HS-5 (cell line): ENCODE measurements at regions not wholly inside any gene's neighbourhood (a gene's known extent, or its start where the extent isn't known, plus 50 kb on each side); places are given as distances from the start of the nearest gene placed in this dataset.
"Not testable (repeated sequence)": the region's sequence is repeated elsewhere in the genome, so short reads cannot be mapped to it uniquely, and the experiment has no call there.

Experiments used
- DNase-seq: peaks from one replicate; pipeline ENCODE4 v3.0.0-alpha.2; 2012; ENCODE audit warnings: low read depth

- no peak for DNase-seq
Measured at GRCh38 chr9:100714372-100715099, 136.7 kb downstream of the CAVIN4 start.

- no peak for DNase-seq
Measured at GRCh38 chr9:100715100-100715380, 137.2 kb downstream of the CAVIN4 start.

GRCh38 chr9:100718717-100719116 is 140.8 kb downstream of the CAVIN4 start:
- DNase-seq, result no peak

GRCh38 chr9:100720922-100721321 is 143.0 kb downstream of the CAVIN4 start:
- no peak for DNase-seq

GRCh38 chr9:100724886-100725285 is 147.0 kb downstream of the CAVIN4 start:
- no peak for DNase-seq

- DNase-seq, result no peak
Measured at GRCh38 chr9:100725371-100725770, 147.5 kb downstream of the CAVIN4 start.

GRCh38 chr9:100729336-100729895 is 151.5 kb downstream of the CAVIN4 start:
- DNase-seq, result no peak

- DNase-seq, result no peak
Measured at GRCh38 chr9:100730086-100730485, 152.2 kb downstream of the CAVIN4 start.

- no peak for DNase-seq
Measured at GRCh38 chr9:100731038-100731556, 153.2 kb downstream of the CAVIN4 start.

- no peak for DNase-seq
Measured at GRCh38 chr9:100731557-100731956, 153.7 kb downstream of the CAVIN4 start.

GRCh38 chr9:100739208-100739607 is 161.3 kb downstream of the CAVIN4 start:
- no peak for DNase-seq

- no peak for DNase-seq
Measured at GRCh38 chr9:100739666-100740065, 161.8 kb downstream of the CAVIN4 start.

- not testable (repeated sequence) for DNase-seq
Measured at GRCh38 chr9:100748930-100749329, 171.1 kb downstream of the CAVIN4 start.

- no peak for DNase-seq
Measured at GRCh38 chr9:100756217-100756616, 178.3 kb downstream of the CAVIN4 start.

- DNase-seq, result no peak
Measured at GRCh38 chr9:100759215-100759614, 181.3 kb downstream of the CAVIN4 start.

GRCh38 chr9:100761276-100761802 is 183.5 kb downstream of the CAVIN4 start:
- DNase-seq, result no peak

- no peak for DNase-seq
Measured at GRCh38 chr9:100774326-100774725, 196.4 kb downstream of the CAVIN4 start.

- no peak for DNase-seq
Measured at GRCh38 chr9:100774962-100775361, 197.1 kb downstream of the CAVIN4 start.

GRCh38 chr9:100775912-100776311 is 198.0 kb downstream of the CAVIN4 start:
- DNase-seq, result no peak

- DNase-seq, result no peak
Measured at GRCh38 chr9:100784755-100785154, 206.9 kb downstream of the CAVIN4 start.

GRCh38 chr9:100785946-100786345 is 208.1 kb downstream of the CAVIN4 start:
- no peak for DNase-seq

GRCh38 chr9:100794738-100795269 is 216.9 kb downstream of the CAVIN4 start:
- no peak for DNase-seq

GRCh38 chr9:100803956-100804355 is 224.6 kb upstream of the PLPPR1 start:
- no peak for DNase-seq
